Ishikawa (cell line): ENCODE measurements at regions not wholly inside any gene's neighbourhood (a gene's known extent, or its start where the extent isn't known, plus 50 kb on each side); places are given as distances from the start of the nearest gene placed in this dataset.

Experiments
- CEBPB ChIP-seq: IDR thresholded peaks from 2 replicates; pipeline ENCODE4 v1.6.1; 2012
- CREB1 ChIP-seq: IDR thresholded peaks from 2 replicates; pipeline ENCODE4 v1.6.1; 2012; ENCODE audit warnings: low read depth
- EGR1 ChIP-seq: IDR thresholded peaks from 2 replicates; pipeline ENCODE4 v1.6.1; 2012
- EP300 ChIP-seq: IDR thresholded peaks from 2 replicates; pipeline ENCODE4 v1.6.1; 2012; ENCODE audit warnings: borderline replicate concordance
- FOXM1 ChIP-seq: IDR thresholded peaks from 2 replicates; pipeline ENCODE4 v1.6.1; 2012; ENCODE audit warnings: low read depth, borderline replicate concordance
- NFIC ChIP-seq: IDR thresholded peaks from 2 replicates; pipeline ENCODE4 v1.6.1; 2012
- RAD21 ChIP-seq: IDR thresholded peaks from 2 replicates; pipeline ENCODE4 v1.6.1; 2012; ENCODE audit warnings: low read depth
- TAF1 ChIP-seq: IDR thresholded peaks from 2 replicates; pipeline ENCODE4 v1.6.1; 2012; ENCODE audit warnings: low read depth, mild to moderate bottlenecking
- TCF12 ChIP-seq: IDR thresholded peaks from 2 replicates; pipeline ENCODE4 v1.6.1; 2012; ENCODE audit warnings: low read depth
- TEAD4 ChIP-seq: IDR thresholded peaks from 2 replicates; pipeline ENCODE4 v1.6.1; 2012
- YY1 ChIP-seq: IDR thresholded peaks from 2 replicates; pipeline ENCODE4 v1.6.1; 2012; ENCODE audit warnings: low read depth
- ZBTB7A ChIP-seq: IDR thresholded peaks from 2 replicates; pipeline ENCODE4 v1.6.1; 2012; ENCODE audit warnings: low read depth
- TF ChIP-seq, protein P1 (sequence below): IDR thresholded peaks from 2 replicates; pipeline ENCODE4 v1.6.1; 2012
- TF ChIP-seq, protein P2 (sequence below): IDR thresholded peaks from 2 replicates; pipeline ENCODE4 v1.6.1; 2012
- TF ChIP-seq, protein P3 (sequence below): IDR thresholded peaks from 2 replicates; pipeline ENCODE4 v1.6.1; 2012; ENCODE audit warnings: low read depth, mild to moderate bottlenecking

DNA sequence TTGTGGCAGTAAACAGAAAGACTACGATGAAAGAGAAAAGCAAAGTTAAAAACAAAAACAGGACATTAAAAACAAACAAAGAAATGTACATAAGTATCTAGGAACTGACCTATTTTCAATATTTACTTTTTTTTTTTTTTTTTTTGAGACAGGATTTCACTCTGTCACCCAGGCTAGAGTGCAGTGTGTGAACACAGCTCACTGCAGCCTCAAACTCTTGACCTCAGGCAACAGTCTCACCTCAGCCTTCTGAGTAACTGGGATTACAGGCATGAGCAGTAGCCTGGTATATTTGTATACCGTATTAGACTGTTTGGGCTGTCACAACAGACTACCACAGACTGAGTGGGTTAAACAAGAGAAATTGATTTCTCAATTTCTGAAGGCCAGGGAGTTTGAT is 1189.1 kb downstream of the CDH9 start:
- TF ChIP-seq EGR1: no peak
- TF ChIP-seq TAF1: no peak
- no peak for TF ChIP-seq YY1
- no peak for TF ChIP-seq TEAD4
- TF ChIP-seq NFIC: no peak
- TF ChIP-seq CREB1: no peak
- no peak for TF ChIP-seq FOXM1
- TF ChIP-seq TCF12: no peak
- TF ChIP-seq EP300: no peak
- TF ChIP-seq, protein P1, sequence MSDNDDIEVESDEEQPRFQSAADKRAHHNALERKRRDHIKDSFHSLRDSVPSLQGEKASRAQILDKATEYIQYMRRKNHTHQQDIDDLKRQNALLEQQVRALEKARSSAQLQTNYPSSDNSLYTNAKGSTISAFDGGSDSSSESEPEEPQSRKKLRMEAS: no peak
- TF ChIP-seq, protein P2, sequence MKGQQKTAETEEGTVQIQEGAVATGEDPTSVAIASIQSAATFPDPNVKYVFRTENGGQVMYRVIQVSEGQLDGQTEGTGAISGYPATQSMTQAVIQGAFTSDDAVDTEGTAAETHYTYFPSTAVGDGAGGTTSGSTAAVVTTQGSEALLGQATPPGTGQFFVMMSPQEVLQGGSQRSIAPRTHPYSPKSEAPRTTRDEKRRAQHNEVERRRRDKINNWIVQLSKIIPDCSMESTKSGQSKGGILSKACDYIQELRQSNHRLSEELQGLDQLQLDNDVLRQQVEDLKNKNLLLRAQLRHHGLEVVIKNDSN: no peak

DNA sequence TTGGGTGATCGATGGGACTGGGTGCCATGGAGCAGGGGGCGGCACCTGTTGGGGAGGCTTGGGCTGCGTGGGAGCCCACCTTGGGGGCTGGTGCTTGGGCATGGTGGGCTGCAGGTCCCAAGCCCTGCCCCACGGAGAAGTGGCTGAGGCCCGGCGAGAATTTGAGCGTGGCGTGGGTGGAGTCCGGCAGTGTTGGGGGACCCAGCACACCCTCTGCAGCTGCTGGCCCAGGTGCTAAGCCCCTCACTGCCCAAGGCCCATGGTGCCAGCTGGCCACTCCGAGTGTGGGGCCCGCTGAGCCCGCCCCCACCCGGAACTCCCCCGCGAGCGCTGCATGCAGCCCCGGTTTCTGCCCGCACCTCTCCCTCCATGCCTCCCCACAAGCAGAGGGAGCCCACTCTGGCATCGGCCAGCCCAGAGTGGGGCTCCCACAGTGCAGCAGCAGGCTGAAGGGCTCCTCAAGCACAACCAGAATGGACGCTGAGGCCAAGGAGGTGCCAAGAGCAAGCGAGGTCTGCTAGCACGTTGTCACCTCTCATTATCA is 1178.6 kb upstream of the CDH10 start:
- TF ChIP-seq TCF12 (no peak), CREB1 (no peak), TEAD4 (no peak), CEBPB (no peak), FOXM1 (no peak), NFIC (no peak), EP300 (no peak), RAD21 (no peak), ZBTB7A (no peak), TAF1 (no peak), YY1 (no peak)
- TF ChIP-seq, protein P3, sequence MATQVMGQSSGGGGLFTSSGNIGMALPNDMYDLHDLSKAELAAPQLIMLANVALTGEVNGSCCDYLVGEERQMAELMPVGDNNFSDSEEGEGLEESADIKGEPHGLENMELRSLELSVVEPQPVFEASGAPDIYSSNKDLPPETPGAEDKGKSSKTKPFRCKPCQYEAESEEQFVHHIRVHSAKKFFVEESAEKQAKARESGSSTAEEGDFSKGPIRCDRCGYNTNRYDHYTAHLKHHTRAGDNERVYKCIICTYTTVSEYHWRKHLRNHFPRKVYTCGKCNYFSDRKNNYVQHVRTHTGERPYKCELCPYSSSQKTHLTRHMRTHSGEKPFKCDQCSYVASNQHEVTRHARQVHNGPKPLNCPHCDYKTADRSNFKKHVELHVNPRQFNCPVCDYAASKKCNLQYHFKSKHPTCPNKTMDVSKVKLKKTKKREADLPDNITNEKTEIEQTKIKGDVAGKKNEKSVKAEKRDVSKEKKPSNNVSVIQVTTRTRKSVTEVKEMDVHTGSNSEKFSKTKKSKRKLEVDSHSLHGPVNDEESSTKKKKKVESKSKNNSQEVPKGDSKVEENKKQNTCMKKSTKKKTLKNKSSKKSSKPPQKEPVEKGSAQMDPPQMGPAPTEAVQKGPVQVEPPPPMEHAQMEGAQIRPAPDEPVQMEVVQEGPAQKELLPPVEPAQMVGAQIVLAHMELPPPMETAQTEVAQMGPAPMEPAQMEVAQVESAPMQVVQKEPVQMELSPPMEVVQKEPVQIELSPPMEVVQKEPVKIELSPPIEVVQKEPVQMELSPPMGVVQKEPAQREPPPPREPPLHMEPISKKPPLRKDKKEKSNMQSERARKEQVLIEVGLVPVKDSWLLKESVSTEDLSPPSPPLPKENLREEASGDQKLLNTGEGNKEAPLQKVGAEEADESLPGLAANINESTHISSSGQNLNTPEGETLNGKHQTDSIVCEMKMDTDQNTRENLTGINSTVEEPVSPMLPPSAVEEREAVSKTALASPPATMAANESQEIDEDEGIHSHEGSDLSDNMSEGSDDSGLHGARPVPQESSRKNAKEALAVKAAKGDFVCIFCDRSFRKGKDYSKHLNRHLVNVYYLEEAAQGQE: no peak
- TF ChIP-seq, protein P1: no peak
- TF ChIP-seq, protein P2: no peak
